CD4-positive, alpha-beta T cell treated with Interleukin-10 for 1 hour (primary cell): ENCODE measurements at regions not wholly inside any gene's neighbourhood (a gene's known extent, or its start where the extent isn't known, plus 50 kb on each side); places are given as distances from the start of the nearest gene placed in this dataset.
"Not testable (repeated sequence)": the region's sequence is repeated elsewhere in the genome, so short reads cannot be mapped to it uniquely, and the experiment has no call there.

Experiments
- DNase-seq: peaks from one replicate; pipeline ENCODE4 v3.0.0-alpha.2; 2020

- no peak for DNase-seq
Observed at GRCh38 chr14:89078021-89078795, 253.8 kb downstream of the TTC8 start.

GRCh38 chr14:89085231-89085731 is 260.8 kb downstream of the TTC8 start:
- no peak for DNase-seq

- no peak for DNase-seq
Observed at GRCh38 chr14:89085737-89086382, 261.4 kb downstream of the TTC8 start.

GRCh38 chr14:89088530-89088929 is 264.1 kb downstream of the TTC8 start:
- DNase-seq, result no peak

GRCh38 chr14:89089330-89089729 is 264.9 kb downstream of the TTC8 start:
- no peak for DNase-seq

GRCh38 chr14:89091781-89092180 is 267.3 kb downstream of the TTC8 start:
- DNase-seq, result no peak

GRCh38 chr14:89093083-89093730 is 268.8 kb downstream of the TTC8 start:
- no peak for DNase-seq

GRCh38 chr14:89095036-89095435 is 270.6 kb downstream of the TTC8 start:
- DNase-seq, result no peak

- no peak for DNase-seq
Observed at GRCh38 chr14:89096946-89097345, 272.5 kb downstream of the TTC8 start.

- no peak for DNase-seq
Observed at GRCh38 chr14:89098254-89098653, 273.8 kb downstream of the TTC8 start.

- not testable (repeated sequence) for DNase-seq
Observed at GRCh38 chr14:89104171-89104817, 279.8 kb downstream of the TTC8 start.

GRCh38 chr14:89104861-89105260 is 280.4 kb downstream of the TTC8 start:
- DNase-seq, result not testable (repeated sequence)
